Kasumi-1 (cell line): ENCODE measurements at regions not wholly inside any gene's neighbourhood (a gene's known extent, or its start where the extent isn't known, plus 50 kb on each side); places are given as distances from the start of the nearest gene placed in this dataset.

Experiments
- DNase-seq, 2 experiments: peaks; one replicate each; lab custom pipeline; 2025; lab: John Stamatoyannopoulos, UW

DNA sequence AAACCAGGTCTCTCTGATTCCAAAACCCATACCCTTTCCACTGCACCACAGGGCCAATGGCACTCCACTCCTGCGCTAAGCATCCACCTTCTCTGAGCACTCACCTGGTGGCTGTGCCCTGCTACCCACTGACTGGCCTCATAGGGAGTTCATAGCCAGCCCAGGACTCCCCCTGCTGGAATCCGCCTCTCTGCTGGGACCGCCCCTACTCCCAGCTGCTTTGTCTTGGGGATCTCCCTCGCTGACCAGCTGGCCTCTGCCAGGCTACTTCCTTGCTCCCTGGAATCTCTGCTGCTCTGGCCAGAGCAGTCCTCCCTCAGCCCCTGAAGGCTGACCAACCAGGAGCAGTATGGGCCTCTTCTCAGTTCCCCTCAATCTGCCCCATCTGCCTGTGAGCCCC is 129.7 kb downstream of the FAXC start:
- no peak for DNase-seq

- no peak for DNase-seq
Measured at GRCh38 chr6:99216959-99217358, 132.5 kb downstream of the FAXC start.

- DNase-seq, result no peak
Measured at GRCh38 chr6:99195986-99196655, 153.4 kb downstream of the FAXC start.

- DNase-seq, result no peak
Measured at GRCh38 chr6:99192561-99192960, 156.9 kb downstream of the FAXC start.

- DNase-seq, result no peak
Measured at GRCh38 chr6:99189823-99190721, 159.4 kb downstream of the FAXC start.

DNA sequence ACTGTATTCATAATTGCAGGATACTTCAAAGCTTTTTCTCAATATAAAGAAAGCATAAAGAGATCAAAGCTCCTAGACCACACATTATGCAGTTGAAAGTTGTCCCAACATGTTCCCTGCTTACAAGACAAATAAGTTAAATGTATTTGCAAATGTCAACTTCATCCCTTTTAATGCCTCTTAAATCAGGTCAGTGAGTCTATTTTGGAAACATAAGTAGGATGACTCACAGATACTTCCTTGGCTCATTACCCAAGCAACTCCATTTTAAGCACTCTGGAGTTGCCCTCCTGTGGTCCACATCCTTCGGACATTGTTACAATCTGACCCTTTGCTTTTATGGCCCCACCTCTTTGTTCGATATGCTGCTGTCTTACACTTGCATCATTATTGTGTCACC is 162.0 kb downstream of the FAXC start:
- no peak for DNase-seq

DNA sequence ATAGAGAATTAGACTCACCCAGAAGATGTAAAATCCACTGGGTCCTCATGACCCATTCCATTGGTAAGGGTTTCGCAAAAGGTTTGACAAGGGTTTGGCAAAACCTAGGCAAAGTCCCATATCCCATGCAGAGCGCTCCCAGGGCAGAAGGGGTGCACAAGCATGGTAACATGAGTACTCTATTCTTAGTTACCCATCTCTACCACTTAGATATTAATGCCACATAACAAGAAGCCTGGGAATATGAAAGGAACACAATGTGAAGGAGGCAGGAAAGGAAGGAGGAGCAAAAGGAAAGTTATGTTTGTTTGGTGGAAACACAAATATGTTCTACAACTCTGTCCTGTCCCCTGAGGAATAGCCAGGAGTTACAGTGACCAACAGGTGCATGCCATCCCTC is 163.1 kb downstream of the FAXC start:
- no peak for DNase-seq

GRCh38 chr6:99185525-99185924 is 163.9 kb downstream of the FAXC start:
- DNase-seq, result no peak

DNA sequence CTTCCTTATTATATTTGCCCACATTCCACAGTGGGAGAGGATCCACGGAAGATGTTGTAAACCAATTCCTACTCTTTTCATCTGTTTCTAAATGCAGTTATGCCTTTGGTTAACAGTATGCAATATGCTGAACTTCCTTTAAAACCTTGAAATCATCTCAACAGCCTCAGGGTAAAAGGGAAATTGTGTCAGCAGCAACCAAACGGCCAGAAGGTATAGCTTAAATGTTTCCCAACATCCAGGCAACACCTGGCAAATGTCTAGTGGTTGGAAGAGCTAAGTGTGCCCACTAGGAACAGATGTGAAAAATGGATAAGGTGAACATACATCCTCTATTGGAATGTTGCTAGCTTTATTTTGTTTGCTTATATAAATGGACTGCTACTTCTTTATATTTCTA is 164.8 kb downstream of the FAXC start:
- DNase-seq, result no peak

GRCh38 chr6:99183066-99183465 is 166.4 kb downstream of the FAXC start:
- no peak for DNase-seq

DNA sequence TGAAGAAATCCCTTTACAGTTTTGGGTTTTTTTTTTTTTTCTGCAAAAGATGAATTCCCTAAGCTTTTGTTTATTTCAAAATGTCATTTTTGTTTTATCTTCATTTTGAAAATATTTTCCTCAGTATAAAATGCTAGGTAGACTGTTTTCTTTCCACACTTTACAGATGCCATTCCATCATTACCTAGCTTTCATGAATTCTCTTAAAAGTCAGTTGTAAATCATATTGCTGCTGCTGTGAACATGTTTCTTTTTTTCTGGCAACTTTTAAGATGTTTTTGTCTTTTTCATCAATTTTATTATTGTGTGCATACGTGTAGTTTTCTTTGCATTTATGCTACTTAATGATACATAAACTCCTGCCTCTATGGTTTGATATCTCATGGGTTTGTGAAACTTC is 168.3 kb downstream of the FAXC start:
- DNase-seq, result no peak

DNA sequence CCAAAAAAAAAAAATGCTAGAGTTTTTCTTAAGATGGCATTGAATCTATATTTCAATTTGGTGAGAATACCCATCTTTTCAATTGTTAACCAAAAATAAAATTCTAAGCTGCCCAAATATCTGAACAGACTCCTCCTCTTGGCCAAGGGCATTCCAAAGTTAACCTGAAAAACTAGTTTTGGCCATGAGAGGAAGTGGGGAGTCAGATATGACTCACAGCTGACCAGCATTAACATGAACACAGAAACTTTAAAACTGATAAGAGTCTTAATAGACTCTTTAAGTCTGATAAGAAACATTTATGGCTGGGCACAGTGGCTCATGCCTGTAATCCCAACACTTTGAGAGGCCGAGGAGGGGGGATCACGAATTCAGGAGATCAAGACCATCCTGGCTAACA is 171.3 kb downstream of the FAXC start:
- DNase-seq, result no peak

DNA sequence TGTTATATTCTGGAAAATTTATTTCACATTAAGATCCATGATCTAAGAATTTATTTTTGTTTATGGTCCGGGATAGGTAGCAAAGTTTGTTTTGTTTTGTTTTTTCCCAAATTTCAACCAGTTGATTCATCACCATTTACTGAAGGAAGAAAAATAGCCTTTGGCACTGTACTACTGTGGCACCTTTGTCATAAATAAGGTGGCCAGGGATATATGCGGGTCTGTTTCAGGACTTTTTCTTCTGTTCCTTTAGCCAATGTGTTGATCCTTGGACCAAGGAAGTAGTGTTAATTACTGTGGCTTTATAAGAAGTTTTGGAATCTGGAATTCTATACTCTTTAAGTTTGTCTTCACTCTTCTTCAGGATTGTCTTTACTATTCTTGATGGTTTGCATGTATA is 171.7 kb downstream of the FAXC start:
- DNase-seq, result no peak

- DNase-seq, result no peak
Measured at GRCh38 chr6:99165838-99166237, 183.6 kb downstream of the FAXC start.

GRCh38 chr6:99152347-99152643 is 197.2 kb downstream of the FAXC start:
- no peak for DNase-seq

DNA sequence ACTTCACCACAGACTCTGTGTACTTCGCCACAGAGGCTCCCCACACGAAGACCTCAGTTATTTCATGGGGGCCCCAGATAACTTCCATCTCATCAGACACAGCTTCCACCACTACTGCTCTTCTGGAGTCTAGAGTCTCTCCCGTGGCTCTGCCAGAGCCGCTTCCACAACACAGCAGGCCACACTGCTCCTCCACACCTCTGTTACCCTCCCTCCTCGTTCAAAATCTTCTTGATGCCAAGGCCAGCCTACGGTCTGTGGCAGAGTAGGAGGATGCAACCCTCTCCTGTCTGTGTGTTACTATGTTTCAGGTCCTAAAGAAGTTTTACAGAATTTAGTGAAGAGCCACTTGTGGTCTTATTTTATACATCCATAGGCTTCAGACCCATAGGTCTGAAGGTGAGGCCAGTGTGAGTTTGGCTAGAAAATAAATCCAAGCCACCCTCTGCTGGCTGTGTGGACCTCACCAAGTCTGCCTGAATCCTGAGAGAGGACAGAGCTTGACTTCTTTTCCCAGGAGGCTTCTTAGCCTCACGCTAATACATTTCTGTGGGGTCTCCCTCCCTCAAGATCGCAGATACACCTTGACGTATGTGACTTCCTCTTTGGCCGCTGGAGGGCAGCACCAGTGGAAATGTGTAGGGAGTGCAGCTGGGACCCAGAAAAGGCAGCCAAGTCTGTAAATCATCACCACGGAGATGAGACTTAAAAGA is 197.7 kb downstream of the FAXC start:
- peak; percentile 33 to 41 for DNase-seq

GRCh38 chr6:99148761-99149160 is 200.7 kb downstream of the FAXC start:
- no peak for DNase-seq

DNA sequence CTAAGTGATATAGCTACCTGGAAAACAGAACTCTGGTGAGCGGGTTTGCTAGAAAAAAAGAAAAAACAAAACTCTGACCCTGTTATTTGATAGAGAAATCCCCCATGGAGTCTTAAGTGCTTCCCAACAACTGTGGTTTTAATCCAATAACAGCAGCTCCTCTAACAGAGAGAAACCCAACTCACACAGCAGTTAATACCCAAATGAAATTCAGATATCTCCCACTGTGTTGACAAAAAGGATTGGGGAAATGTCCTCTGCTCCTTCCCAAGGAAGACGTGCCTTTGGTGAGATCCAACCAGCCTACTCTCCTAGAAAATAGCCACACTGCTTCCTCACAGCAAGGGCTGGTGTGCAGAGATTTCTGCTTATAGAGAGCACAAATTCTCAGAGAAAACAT is 200.4 kb upstream of the FBXL4 start:
- DNase-seq, result no peak

- DNase-seq, result no peak
Measured at GRCh38 chr6:99147206-99147605, 199.5 kb upstream of the FBXL4 start.

DNA sequence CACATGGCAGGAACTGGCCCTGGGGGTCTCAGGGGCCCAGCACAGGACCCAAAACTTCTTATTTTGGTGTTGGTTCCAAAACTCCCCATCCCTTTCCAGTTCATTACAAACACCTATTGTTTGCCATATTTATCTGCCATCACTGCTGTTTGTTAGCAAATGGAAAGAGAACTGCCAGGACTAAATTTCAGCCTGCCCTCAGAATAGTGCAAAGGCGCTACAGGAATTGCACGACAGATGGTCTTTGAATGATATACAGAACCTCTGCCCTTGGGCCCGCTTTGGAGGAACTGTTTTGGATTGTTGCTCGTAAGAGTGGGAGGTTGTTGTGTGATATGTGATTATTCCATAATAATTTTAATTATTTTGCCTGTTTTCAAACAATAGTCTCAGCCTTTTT is 199.0 kb upstream of the FBXL4 start:
- DNase-seq, result no peak

DNA sequence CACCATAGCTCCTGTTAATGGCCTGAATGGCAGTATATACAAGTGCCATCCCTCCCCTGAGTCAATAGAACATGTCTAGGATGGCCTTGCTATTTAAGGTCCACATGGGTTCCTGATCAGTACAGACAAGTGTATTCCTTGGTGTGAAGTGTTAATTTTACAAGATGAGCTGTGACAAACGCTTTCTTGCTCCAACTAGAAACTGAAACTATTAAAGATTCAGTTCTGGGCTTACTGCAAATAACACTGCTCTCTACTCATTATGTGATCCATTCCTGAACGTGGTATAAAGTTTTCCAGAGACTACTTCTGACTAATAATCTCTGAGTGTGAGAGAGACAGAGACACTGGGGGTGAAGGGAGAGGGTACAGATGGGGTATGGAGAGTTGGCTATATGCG is 198.0 kb upstream of the FBXL4 start:
- no peak for DNase-seq

DNA sequence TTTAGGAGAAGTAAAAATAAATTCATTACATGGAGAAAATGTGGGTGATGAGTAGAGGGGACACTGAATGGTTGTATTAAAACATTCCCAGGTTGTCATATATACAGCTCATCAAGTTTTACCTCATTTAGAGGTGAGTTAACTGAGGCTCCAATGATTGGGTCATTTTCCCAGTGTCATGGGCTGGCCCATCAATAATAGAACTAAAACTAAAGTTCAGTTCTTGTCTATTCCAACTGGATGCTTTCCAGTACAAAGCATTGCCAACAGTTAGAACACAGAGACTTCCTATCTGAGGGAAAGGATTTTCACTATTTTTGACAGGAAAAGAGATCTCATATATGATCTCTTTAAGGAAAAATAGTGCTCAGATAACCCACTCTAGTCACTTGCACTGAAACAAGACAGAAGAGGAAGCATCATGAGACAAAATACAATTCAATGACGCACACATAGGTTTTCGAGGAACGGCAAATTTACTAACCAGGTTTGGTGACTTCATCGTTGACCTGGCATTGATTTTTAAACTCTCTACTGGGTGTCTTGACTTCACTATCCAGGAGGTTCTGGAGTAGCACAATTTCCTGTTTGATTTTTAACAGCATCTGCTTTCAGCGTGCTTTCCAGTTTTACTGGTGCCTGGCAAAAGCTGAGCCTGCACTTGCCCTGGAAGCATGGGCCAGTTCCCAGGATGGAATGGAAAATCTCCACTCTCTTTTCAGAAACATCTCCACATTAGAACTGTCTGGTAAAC is 195.5 kb upstream of the FBXL4 start:
- no peak for DNase-seq
